Loucy (cell line): ENCODE measurements at regions not wholly inside any gene's neighbourhood (a gene's known extent, or its start where the extent isn't known, plus 50 kb on each side); places are given as distances from the start of the nearest gene placed in this dataset.

Experiments
- H2AFZ ChIP-seq: fragments of 200-600 bp; sonication (generic); 2 replicates; pipeline ENCODE4 v1.6.0; 2016; ENCODE audit warnings: antibody characterized with exemption, mild to moderate bottlenecking, low read length, moderate library complexity
- H3F3A ChIP-seq: fragments of 200-600 bp; 2 replicates; pipeline ENCODE4 v1.6.0; 2016; ENCODE audit warnings: antibody characterized with exemption, low read depth, mild to moderate bottlenecking
- H3K27me3 ChIP-seq: fragments of 200-600 bp; sonication (generic); 2 replicates; pipeline ENCODE4 v1.6.1; 2014; ENCODE audit warnings: low read length, mild to moderate bottlenecking; ENCODE audit not compliant: insufficient read depth, poor library complexity, severe bottlenecking
- H3K36me3 ChIP-seq: fragments of 200-600 bp; sonication (generic); 2 replicates; pipeline ENCODE4 v1.6.1; 2016; ENCODE audit warnings: low read length; ENCODE audit not compliant: insufficient read depth
- H3K4me1 ChIP-seq: fragments of 200-600 bp; sonication (generic); 2 replicates; pipeline ENCODE4 v1.5.1; 2014; ENCODE audit warnings: low read length, mild to moderate bottlenecking; ENCODE audit not compliant: insufficient read depth, poor library complexity, severe bottlenecking
- H3K4me2 ChIP-seq: fragments of 200-600 bp; sonication (generic); 2 replicates; pipeline ENCODE4 v1.6.0; 2014; ENCODE audit warnings: antibody characterized with exemption, low read length, low read depth, mild to moderate bottlenecking; ENCODE audit not compliant: poor library complexity, severe bottlenecking
- H3K4me3 ChIP-seq: fragments of 200-600 bp; sonication (generic); 2 replicates; pipeline ENCODE4 v1.5.1; 2014; ENCODE audit warnings: low read length, mild to moderate bottlenecking, mixed read lengths; ENCODE audit not compliant: poor library complexity, severe bottlenecking
- H3K79me2 ChIP-seq: fragments of 200-600 bp; sonication (generic); 2 replicates; pipeline ENCODE4 v1.6.1; 2014; ENCODE audit warnings: low read length; ENCODE audit not compliant: insufficient read depth
- H3K9ac ChIP-seq: fragments of 200-600 bp; sonication (generic); 2 replicates; pipeline ENCODE4 v1.6.0; 2014; ENCODE audit warnings: mild to moderate bottlenecking, low read depth, low read length, moderate library complexity; ENCODE audit not compliant: poor library complexity, severe bottlenecking
- H3K9me2 ChIP-seq: fragments of 200-600 bp; sonication (generic); replicated peaks from 2 replicates; pipeline ENCODE4 v1.6.1; 2016; ENCODE audit warnings: low read depth, low read length, mixed read lengths
- H3K9me3 ChIP-seq: fragments of 200-600 bp; sonication (generic); 2 replicates; pipeline ENCODE4 v1.6.1; 2014; ENCODE audit warnings: mild to moderate bottlenecking, antibody characterized with exemption, low read length, low read depth; ENCODE audit not compliant: insufficient read depth
- H4K20me1 ChIP-seq: fragments of 200-600 bp; sonication (generic); 2 replicates; pipeline ENCODE4 v1.6.0; 2014; ENCODE audit warnings: antibody characterized with exemption, low read length, mild to moderate bottlenecking; ENCODE audit not compliant: insufficient read depth, poor library complexity, severe bottlenecking
- CTCF ChIP-seq: fragments of 200-600 bp; sonication (generic); conservative IDR thresholded peaks from 2 replicates; pipeline ENCODE4 v1.5.1; 2014; ENCODE audit warnings: mild to moderate bottlenecking, antibody characterized with exemption, low read length
- EZH2phosphoT487 ChIP-seq: fragments of 200-600 bp; IDR thresholded peaks from 2 replicates; pipeline ENCODE4 v1.6.1; 2018; ENCODE audit warnings: antibody characterized with exemption, mild to moderate bottlenecking, moderate library complexity, borderline replicate concordance

GRCh38 chr1:79791488-79792218 lies 785.1 kb upstream of the ADGRL4 start:
- H3K4me1 ChIP-seq = no peaks in the 10 kb centered on the region
- H3K9me2 ChIP-seq = no peaks in the 10 kb centered on the region
- no peaks in the 10 kb centered on the region for H3K27me3 ChIP-seq
- H3K9ac ChIP-seq = no peak overlapping the region
- no peak overlapping the region for H2AFZ ChIP-seq
- no peak overlapping the region for H3K4me2 ChIP-seq
- TF ChIP-seq EZH2phosphoT487 (no peak), CTCF (no peak)
- no peaks in the 10 kb centered on the region for H3K79me2 ChIP-seq
- H3K9me3 ChIP-seq = 0 out of 2 replicates have a peak, but pooled peaks cover 5% of the 10 kb centered on the region
- no peaks in the 10 kb centered on the region for H3F3A ChIP-seq
- no peaks in the 10 kb centered on the region for H3K36me3 ChIP-seq
- no peaks in the 10 kb centered on the region for H4K20me1 ChIP-seq
- H3K4me3 ChIP-seq = no peak overlapping the region

- Histone ChIP-seq H3K9ac (no peak overlapping the region), H3K79me2 (no peaks in the 10 kb centered on the region), H2AFZ (no peak overlapping the region), H3K4me3 (no peak overlapping the region), H3K4me2 (no peak overlapping the region), H3K27me3 (no peaks in the 10 kb centered on the region), H3K4me1 (no peaks in the 10 kb centered on the region), H3F3A (no peaks in the 10 kb centered on the region), H3K36me3 (no peaks in the 10 kb centered on the region), H4K20me1 (no peaks in the 10 kb centered on the region), H3K9me2 (no peaks in the 10 kb centered on the region), H3K9me3 (0 out of 2 replicates have a peak, but pooled peaks cover 5% of the 10 kb centered on the region)
- TF ChIP-seq CTCF (no peak), EZH2phosphoT487 (no peak)
These were observed 784.4 kb upstream of the ADGRL4 start for GRCh38 chr1:79790950-79791349.

- TF ChIP-seq CTCF (no peak), EZH2phosphoT487 (no peak)
- no peak overlapping the region for H3K4me3 ChIP-seq
- H3K4me1 ChIP-seq = no peaks in the 10 kb centered on the region
- no peaks in the 10 kb centered on the region for H3K27me3 ChIP-seq
- H3K36me3 ChIP-seq = no peaks in the 10 kb centered on the region
- no peaks in the 10 kb centered on the region for H3K9me2 ChIP-seq
- no peak overlapping the region for H2AFZ ChIP-seq
- no peak overlapping the region for H3K4me2 ChIP-seq
- H3K79me2 ChIP-seq = no peaks in the 10 kb centered on the region
- no peak overlapping the region for H3K9ac ChIP-seq
- H3F3A ChIP-seq = no peaks in the 10 kb centered on the region
- no peaks in the 10 kb centered on the region for H3K9me3 ChIP-seq
- no peaks in the 10 kb centered on the region for H4K20me1 ChIP-seq
These were observed 781.1 kb upstream of the ADGRL4 start for GRCh38 chr1:79787631-79788030.
